Sigmoid colon (tissue), 4 donors: ENCODE measurements at regions not wholly inside any gene's neighbourhood (a gene's known extent, or its start where the extent isn't known, plus 50 kb on each side); places are given as distances from the start of the nearest gene placed in this dataset.

Experiments
- POLR2A ChIP-seq, 2 donors: fragments of 450-650 bp; IDR thresholded peaks; one replicate each; pipeline ENCODE4 v1.6.1; 2016; ENCODE audit warnings: antibody characterized with exemption in 2 of 2, mild to moderate bottlenecking in 2 of 2, moderate library complexity in 2 of 2
- POLR2AphosphoS5 ChIP-seq, 4 donors: sonication (generic); formaldehyde crosslinking; IDR thresholded peaks; one replicate each; pipeline ENCODE4 v1.6.1; 2017; ENCODE audit warnings: antibody characterized with exemption in 4 of 4
- TF ChIP-seq, protein P1 (sequence below), 4 experiments: fragments of 450-650 bp in 3 of 4; fragments of 200-600 bp in 1 of 4; IDR thresholded peaks; one replicate each; pipeline ENCODE4 v1.5.1; 2016 to 2019; ENCODE audit warnings: antibody characterized with exemption in 4 of 4, mild to moderate bottlenecking in 3 of 4, moderate library complexity in 2 of 4

GRCh38 chr9:119991797-119992196 lies 588.2 kb downstream of the CDK5RAP2 start:
- TF ChIP-seq, protein P1, sequence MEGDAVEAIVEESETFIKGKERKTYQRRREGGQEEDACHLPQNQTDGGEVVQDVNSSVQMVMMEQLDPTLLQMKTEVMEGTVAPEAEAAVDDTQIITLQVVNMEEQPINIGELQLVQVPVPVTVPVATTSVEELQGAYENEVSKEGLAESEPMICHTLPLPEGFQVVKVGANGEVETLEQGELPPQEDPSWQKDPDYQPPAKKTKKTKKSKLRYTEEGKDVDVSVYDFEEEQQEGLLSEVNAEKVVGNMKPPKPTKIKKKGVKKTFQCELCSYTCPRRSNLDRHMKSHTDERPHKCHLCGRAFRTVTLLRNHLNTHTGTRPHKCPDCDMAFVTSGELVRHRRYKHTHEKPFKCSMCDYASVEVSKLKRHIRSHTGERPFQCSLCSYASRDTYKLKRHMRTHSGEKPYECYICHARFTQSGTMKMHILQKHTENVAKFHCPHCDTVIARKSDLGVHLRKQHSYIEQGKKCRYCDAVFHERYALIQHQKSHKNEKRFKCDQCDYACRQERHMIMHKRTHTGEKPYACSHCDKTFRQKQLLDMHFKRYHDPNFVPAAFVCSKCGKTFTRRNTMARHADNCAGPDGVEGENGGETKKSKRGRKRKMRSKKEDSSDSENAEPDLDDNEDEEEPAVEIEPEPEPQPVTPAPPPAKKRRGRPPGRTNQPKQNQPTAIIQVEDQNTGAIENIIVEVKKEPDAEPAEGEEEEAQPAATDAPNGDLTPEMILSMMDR (IDR thresholded peaks at IDR 0.05) = no peak
- TF ChIP-seq POLR2A (IDR thresholded peaks at IDR 0.05) = no peak
- no peak for TF ChIP-seq POLR2AphosphoS5 (IDR thresholded peaks at IDR 0.05)
